GM19468 (cell line): ENCODE measurements at regions not wholly inside any gene's neighbourhood (a gene's known extent, or its start where the extent isn't known, plus 50 kb on each side); places are given as distances from the start of the nearest gene placed in this dataset.

ENCODE experiments used
- ATAC-seq: cut with Tn5 transposase; IDR thresholded peaks from one replicate; pipeline ENCODE4 v1.9.1; 2021; ENCODE audit warnings: mild to moderate bottlenecking, moderate library complexity, moderate number of reproducible peaks; ENCODE audit not compliant: unreplicated experiment; ENCODE audit errors: extremely low read depth

GRCh38 chr11:27968461-27968860 lies 139.5 kb downstream of the KIF18A start:
- ATAC-seq = no peak

- ATAC-seq = no peak
Measured at GRCh38 chr11:27965559-27965958, 142.4 kb downstream of the KIF18A start.

GRCh38 chr11:27963370-27963769 lies 144.6 kb downstream of the KIF18A start:
- no peak for ATAC-seq

- no peak for ATAC-seq
Measured at GRCh38 chr11:27949951-27950738, 157.8 kb downstream of the KIF18A start.

GRCh38 chr11:27945348-27945747 lies 162.6 kb downstream of the KIF18A start:
- ATAC-seq = no peak

- ATAC-seq = no peak
Measured at GRCh38 chr11:27938011-27938410, 169.9 kb downstream of the KIF18A start.

- no peak for ATAC-seq
Measured at GRCh38 chr11:27934830-27935145, 173.2 kb downstream of the KIF18A start.

GRCh38 chr11:27933992-27934829 lies 173.7 kb downstream of the KIF18A start:
- no peak for ATAC-seq

- no peak for ATAC-seq
Measured at GRCh38 chr11:27931770-27932169, 176.2 kb downstream of the KIF18A start.

GRCh38 chr11:27930946-27931345 lies 177.0 kb downstream of the KIF18A start:
- no peak for ATAC-seq

- no peak for ATAC-seq
Measured at GRCh38 chr11:27928809-27929208, 179.1 kb downstream of the KIF18A start.

GRCh38 chr11:27926981-27927481 lies 180.9 kb downstream of the KIF18A start:
- ATAC-seq = no peak

GRCh38 chr11:27926486-27926885 lies 181.5 kb downstream of the KIF18A start:
- ATAC-seq = no peak

GRCh38 chr11:27921472-27921871 lies 186.5 kb downstream of the KIF18A start:
- ATAC-seq = no peak

GRCh38 chr11:27916541-27917100 lies 191.3 kb downstream of the KIF18A start:
- peak; percentile 88 for ATAC-seq

GRCh38 chr11:27914080-27914479 lies 193.9 kb downstream of the KIF18A start:
- no peak for ATAC-seq

GRCh38 chr11:27913650-27914049 lies 194.3 kb downstream of the KIF18A start:
- ATAC-seq = no peak

GRCh38 chr11:27912916-27913315 lies 195.0 kb downstream of the KIF18A start:
- no peak for ATAC-seq

- ATAC-seq = no peak
Measured at GRCh38 chr11:27910186-27910931, 197.6 kb downstream of the KIF18A start.

- ATAC-seq = no peak
Measured at GRCh38 chr11:27909386-27909785, 198.6 kb downstream of the KIF18A start.
